MV-4-11 (cell line): ENCODE measurements at regions not wholly inside any gene's neighbourhood (a gene's known extent, or its start where the extent isn't known, plus 50 kb on each side); places are given as distances from the start of the nearest gene placed in this dataset.

Experiments used
- DNase-seq: peaks from one replicate; lab custom pipeline; 2025; lab: John Stamatoyannopoulos, UW

- DNase-seq = no peak
These were observed 80.4 kb downstream of the HSPH1 start for GRCh38 chr13:31081316-31081715.

- peak; percentile 17 for DNase-seq
These were observed 86.9 kb downstream of the HSPH1 start for GRCh38 chr13:31074756-31075155.

GRCh38 chr13:31073859-31074718 lies 87.6 kb downstream of the HSPH1 start:
- DNase-seq = no peak

GRCh38 chr13:31072041-31072440 lies 89.7 kb downstream of the HSPH1 start:
- DNase-seq = no peak

- DNase-seq = no peak
These were observed 91.7 kb downstream of the HSPH1 start for GRCh38 chr13:31069808-31070534.

GRCh38 chr13:31068119-31068423 lies 93.6 kb downstream of the HSPH1 start:
- DNase-seq = no peak

- DNase-seq = no peak
These were observed 94.1 kb downstream of the HSPH1 start for GRCh38 chr13:31067416-31068118.

GRCh38 chr13:31064636-31065035 lies 97.1 kb downstream of the HSPH1 start:
- no peak for DNase-seq

GRCh38 chr13:31063772-31064171 lies 97.9 kb downstream of the HSPH1 start:
- DNase-seq = no peak

- no peak for DNase-seq
These were observed 101.0 kb downstream of the HSPH1 start for GRCh38 chr13:31060655-31061054.

- DNase-seq = no peak
These were observed 101.5 kb downstream of the HSPH1 start for GRCh38 chr13:31060220-31060619.

GRCh38 chr13:31057403-31058033 lies 104.2 kb downstream of the HSPH1 start:
- no peak for DNase-seq

- no peak for DNase-seq
These were observed 104.9 kb downstream of the HSPH1 start for GRCh38 chr13:31056644-31057271.

GRCh38 chr13:31055589-31055988 lies 106.1 kb downstream of the HSPH1 start:
- DNase-seq = no peak

- no peak for DNase-seq
These were observed 107.1 kb downstream of the HSPH1 start for GRCh38 chr13:31054632-31055031.

- no peak for DNase-seq
These were observed 107.8 kb downstream of the HSPH1 start for GRCh38 chr13:31053896-31054295.

- DNase-seq = no peak
These were observed 108.6 kb downstream of the HSPH1 start for GRCh38 chr13:31053091-31053490.

GRCh38 chr13:31052478-31052877 lies 109.2 kb downstream of the HSPH1 start:
- DNase-seq = no peak

- no peak for DNase-seq
These were observed 109.7 kb downstream of the HSPH1 start for GRCh38 chr13:31051999-31052398.

GRCh38 chr13:31050486-31051400 lies 111.0 kb downstream of the HSPH1 start:
- DNase-seq = peak; percentile 55

GRCh38 chr13:31049833-31050232 lies 111.9 kb downstream of the HSPH1 start:
- no peak for DNase-seq
